Sigmoid colon (tissue), 3 donors: ENCODE measurements at regions not wholly inside any gene's neighbourhood (a gene's known extent, or its start where the extent isn't known, plus 50 kb on each side); places are given as distances from the start of the nearest gene placed in this dataset.

Experiments
- POLR2A ChIP-seq, 2 donors: fragments of 450-650 bp; IDR thresholded peaks; one replicate each; pipeline ENCODE4 v1.6.1; 2016; ENCODE audit warnings: antibody characterized with exemption in 2 of 2, mild to moderate bottlenecking in 2 of 2, moderate library complexity in 2 of 2
- TF ChIP-seq, protein P1 (sequence below), 4 experiments: fragments of 450-650 bp in 3 of 4; fragments of 200-600 bp in 1 of 4; IDR thresholded peaks; one replicate each; pipeline ENCODE4 v1.5.1; 2016 to 2019; ENCODE audit warnings: antibody characterized with exemption in 4 of 4, mild to moderate bottlenecking in 3 of 4, moderate library complexity in 2 of 4

DNA sequence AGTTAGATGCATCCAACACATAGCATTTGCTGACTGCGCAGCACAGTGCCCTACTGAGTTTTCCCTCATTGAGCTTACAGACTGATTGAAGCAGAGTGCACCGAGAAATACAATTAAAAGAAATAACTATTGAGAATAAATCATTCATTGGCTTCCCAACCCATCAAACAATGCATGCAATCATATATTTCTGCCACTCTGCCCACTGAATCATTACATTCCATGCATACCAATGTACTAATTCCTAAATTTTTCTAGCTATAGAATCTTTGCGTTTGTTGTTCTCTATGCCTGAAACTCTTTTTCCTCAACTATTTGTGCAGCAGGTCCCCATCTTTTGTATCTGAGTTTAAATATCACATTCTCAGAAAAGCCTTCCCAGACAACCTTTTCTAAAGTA, 783.8 kb downstream of the SORCS1 start:
- no peak for TF ChIP-seq POLR2A (IDR thresholded peaks at IDR 0.05)
- TF ChIP-seq, protein P1, sequence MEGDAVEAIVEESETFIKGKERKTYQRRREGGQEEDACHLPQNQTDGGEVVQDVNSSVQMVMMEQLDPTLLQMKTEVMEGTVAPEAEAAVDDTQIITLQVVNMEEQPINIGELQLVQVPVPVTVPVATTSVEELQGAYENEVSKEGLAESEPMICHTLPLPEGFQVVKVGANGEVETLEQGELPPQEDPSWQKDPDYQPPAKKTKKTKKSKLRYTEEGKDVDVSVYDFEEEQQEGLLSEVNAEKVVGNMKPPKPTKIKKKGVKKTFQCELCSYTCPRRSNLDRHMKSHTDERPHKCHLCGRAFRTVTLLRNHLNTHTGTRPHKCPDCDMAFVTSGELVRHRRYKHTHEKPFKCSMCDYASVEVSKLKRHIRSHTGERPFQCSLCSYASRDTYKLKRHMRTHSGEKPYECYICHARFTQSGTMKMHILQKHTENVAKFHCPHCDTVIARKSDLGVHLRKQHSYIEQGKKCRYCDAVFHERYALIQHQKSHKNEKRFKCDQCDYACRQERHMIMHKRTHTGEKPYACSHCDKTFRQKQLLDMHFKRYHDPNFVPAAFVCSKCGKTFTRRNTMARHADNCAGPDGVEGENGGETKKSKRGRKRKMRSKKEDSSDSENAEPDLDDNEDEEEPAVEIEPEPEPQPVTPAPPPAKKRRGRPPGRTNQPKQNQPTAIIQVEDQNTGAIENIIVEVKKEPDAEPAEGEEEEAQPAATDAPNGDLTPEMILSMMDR (IDR thresholded peaks at IDR 0.05): no peak
